ENCODE measurements at regions not wholly inside any gene's neighbourhood (a gene's known extent, or its start where the extent isn't known, plus 50 kb on each side); places are given as distances from the start of the nearest gene placed in this dataset.

DNA sequence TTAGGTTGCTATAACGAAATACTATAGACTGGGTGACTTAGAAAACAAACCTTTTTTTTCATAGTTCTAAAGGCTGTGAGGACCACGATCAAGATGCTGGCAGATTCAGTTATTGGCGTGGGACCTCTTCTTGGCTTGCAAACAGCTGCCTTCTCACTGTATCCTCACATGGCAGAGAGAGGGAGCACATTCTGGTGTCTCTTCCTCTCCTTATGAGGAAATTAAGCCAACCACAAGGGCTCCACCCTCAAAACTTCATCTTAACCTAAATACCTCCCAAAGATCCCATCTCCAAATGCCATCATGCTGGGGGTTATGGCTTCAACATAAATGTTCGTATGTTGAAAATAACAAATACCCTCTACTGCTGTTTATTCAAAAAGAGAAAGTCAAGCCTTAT lies 197.1 kb downstream of the CEMIP2 start:
- Histone ChIP-seq H3K4me1 (ENCODE audit: control insufficient read depth, insufficient read depth, low read length) (no peaks in the 10 kb centered on the region), H3K36me3 (ENCODE audit: control insufficient read depth, insufficient read depth, low read length) (no peaks in the 10 kb centered on the region), H3K27me3 (ENCODE audit: control insufficient read depth, insufficient read depth, low read length) (no peaks in the 10 kb centered on the region), H3K27ac (ENCODE audit: low read length) (no peak overlapping the region), H3K4me3 (ENCODE audit: low read length) (no peak overlapping the region), H3K9me3 (ENCODE audit: control insufficient read depth, insufficient read depth, low read length) (no peaks in the 10 kb centered on the region)
- DNase-seq (no peak), ATAC-seq (no peak)
- Mint-ChIP-seq H3K27ac (no peak overlapping the region), H3K36me3 (no peaks in the 10 kb centered on the region), H3K27me3 (ENCODE audit: low read depth in 2 of 2) (peaks cover 17 to 29% of the 10 kb centered on the region in 2 donors), H3K4me3 (no peak overlapping the region), H3K9me3 (no peaks in the 10 kb centered on the region), H3K4me1 (peaks cover 0 to 4% of the 10 kb centered on the region in 2 donors)
- TF ChIP-seq, protein P1, sequence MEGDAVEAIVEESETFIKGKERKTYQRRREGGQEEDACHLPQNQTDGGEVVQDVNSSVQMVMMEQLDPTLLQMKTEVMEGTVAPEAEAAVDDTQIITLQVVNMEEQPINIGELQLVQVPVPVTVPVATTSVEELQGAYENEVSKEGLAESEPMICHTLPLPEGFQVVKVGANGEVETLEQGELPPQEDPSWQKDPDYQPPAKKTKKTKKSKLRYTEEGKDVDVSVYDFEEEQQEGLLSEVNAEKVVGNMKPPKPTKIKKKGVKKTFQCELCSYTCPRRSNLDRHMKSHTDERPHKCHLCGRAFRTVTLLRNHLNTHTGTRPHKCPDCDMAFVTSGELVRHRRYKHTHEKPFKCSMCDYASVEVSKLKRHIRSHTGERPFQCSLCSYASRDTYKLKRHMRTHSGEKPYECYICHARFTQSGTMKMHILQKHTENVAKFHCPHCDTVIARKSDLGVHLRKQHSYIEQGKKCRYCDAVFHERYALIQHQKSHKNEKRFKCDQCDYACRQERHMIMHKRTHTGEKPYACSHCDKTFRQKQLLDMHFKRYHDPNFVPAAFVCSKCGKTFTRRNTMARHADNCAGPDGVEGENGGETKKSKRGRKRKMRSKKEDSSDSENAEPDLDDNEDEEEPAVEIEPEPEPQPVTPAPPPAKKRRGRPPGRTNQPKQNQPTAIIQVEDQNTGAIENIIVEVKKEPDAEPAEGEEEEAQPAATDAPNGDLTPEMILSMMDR (IDR thresholded peaks at IDR 0.05), result no peak
- intact Hi-C loops (cut with micrococcal nuclease), result no loop called here
- 83% methylated on average over 4 of the region's 4 CpGs for WGBS (ENCODE audit: insufficient coverage)

DNA sequence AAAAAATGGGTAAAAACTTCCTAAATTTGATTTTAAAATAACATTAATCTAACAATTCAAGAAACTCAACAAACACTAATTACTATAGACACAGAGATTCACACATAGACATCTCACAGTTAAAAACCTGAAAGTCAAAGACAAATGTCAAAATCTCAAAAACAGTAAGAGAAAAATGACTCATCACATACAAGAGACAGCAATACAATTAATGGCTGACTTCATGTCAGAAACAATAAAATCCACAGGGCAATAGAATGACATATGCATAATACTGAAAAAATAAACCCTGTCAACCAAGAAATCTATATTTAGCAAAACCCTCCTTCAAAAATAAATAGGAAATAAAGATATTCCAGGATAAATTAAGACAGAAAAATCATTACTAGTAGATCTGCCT lies 200.4 kb downstream of the CEMIP2 start:
- no peaks in the 10 kb centered on the region for H3K4me1 ChIP-seq (ENCODE audit: control insufficient read depth, insufficient read depth, low read length)
- H3K27me3 Mint-ChIP-seq (ENCODE audit: low read depth in 2 of 2), result peaks cover 11 to 35% of the 10 kb centered on the region in 2 donors
- H3K9me3 Mint-ChIP-seq, result no peaks in the 10 kb centered on the region
- DNase-seq (no peak), ATAC-seq (no peak)
- no peaks in the 10 kb centered on the region for H3K36me3 Mint-ChIP-seq
- TF ChIP-seq, protein P1 (IDR thresholded peaks at IDR 0.05), result no peak
- intact Hi-C loops (cut with micrococcal nuclease), result no loop called here
- no peak overlapping the region for H3K27ac ChIP-seq (ENCODE audit: low read length)
- no peaks in the 10 kb centered on the region for H3K27me3 ChIP-seq (ENCODE audit: control insufficient read depth, insufficient read depth, low read length)
- H3K27ac Mint-ChIP-seq, result no peak overlapping the region
- peaks cover 0 to 4% of the 10 kb centered on the region in 2 donors for H3K4me1 Mint-ChIP-seq
- H3K36me3 ChIP-seq (ENCODE audit: control insufficient read depth, insufficient read depth, low read length), result no peaks in the 10 kb centered on the region
- H3K9me3 ChIP-seq (ENCODE audit: control insufficient read depth, insufficient read depth, low read length), result no peaks in the 10 kb centered on the region
- H3K4me3 ChIP-seq (ENCODE audit: low read length), result no peak overlapping the region
- no peak overlapping the region for H3K4me3 Mint-ChIP-seq

DNA sequence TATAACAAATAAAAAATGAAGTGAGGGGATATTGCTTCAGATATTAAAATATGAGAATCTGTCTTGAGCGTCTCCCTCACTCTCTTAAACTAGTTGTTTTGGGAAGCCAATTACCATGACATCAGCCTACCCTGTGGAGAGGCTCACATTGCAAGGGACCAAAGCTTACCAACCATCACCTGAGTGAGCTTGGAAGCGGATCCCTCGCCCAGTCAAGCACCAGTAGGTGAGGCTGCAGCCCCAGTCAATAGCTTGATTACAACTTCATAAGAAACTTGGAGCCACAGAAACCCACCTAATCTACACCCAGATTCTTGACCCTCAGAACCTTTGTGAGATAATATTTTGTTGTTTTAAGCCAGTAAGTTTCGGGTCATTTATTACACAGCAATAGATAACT lies 206.2 kb downstream of the CEMIP2 start:
- Histone ChIP-seq H3K9me3 (ENCODE audit: control insufficient read depth, insufficient read depth, low read length) (no peaks in the 10 kb centered on the region), H3K4me3 (ENCODE audit: low read length) (no peak overlapping the region), H3K4me1 (ENCODE audit: control insufficient read depth, insufficient read depth, low read length) (no peaks in the 10 kb centered on the region), H3K27ac (ENCODE audit: low read length) (no peak overlapping the region), H3K27me3 (ENCODE audit: control insufficient read depth, insufficient read depth, low read length) (no peaks in the 10 kb centered on the region), H3K36me3 (ENCODE audit: control insufficient read depth, insufficient read depth, low read length) (no peaks in the 10 kb centered on the region)
- WGBS (ENCODE audit: insufficient coverage), result 85% methylated on average over 3 of the region's 4 CpGs
- Mint-ChIP-seq H3K4me3 (no peak overlapping the region), H3K4me1 (no peaks in the 10 kb centered on the region), H3K27ac (no peak overlapping the region), H3K27me3 (ENCODE audit: low read depth in 2 of 2) (peaks cover 6 to 60% of the 10 kb centered on the region in 2 donors), H3K9me3 (no peaks in the 10 kb centered on the region), H3K36me3 (no peaks in the 10 kb centered on the region)
- DNase-seq, result no peak
- peak in 1 of 3 donors; percentile 21 for ATAC-seq
- intact Hi-C loops (cut with micrococcal nuclease), result no loop called here
- TF ChIP-seq, protein P1 (IDR thresholded peaks at IDR 0.05), result no peak

DNA sequence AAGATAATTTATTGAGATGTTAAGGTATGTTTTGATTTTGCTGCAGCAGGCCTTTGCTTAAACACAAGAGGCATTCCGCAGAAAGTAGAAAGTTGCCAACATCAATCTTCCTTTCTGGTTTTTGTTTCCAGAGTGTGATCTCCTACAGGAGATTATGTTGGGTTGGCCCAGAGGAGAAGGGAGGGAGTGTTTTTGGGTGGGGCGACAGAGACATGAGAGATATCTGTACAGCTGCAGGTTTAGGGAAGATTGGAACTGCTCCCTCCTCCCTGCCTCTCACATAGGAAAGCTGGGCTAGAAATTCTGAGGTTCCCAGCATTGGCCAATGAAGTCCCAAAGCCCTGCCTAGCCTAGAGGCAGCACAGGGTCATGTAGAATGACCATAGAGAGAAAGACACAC lies 211.0 kb downstream of the CEMIP2 start:
- no peak for DNase-seq
- H3K4me1 Mint-ChIP-seq, result no peaks in the 10 kb centered on the region
- H3K27me3 ChIP-seq (ENCODE audit: control insufficient read depth, insufficient read depth, low read length), result no peaks in the 10 kb centered on the region
- H3K9me3 Mint-ChIP-seq, result no peaks in the 10 kb centered on the region
- 100% methylated on average over 1 of the region's 2 CpGs for WGBS (ENCODE audit: insufficient coverage)
- no peaks in the 10 kb centered on the region for H3K36me3 Mint-ChIP-seq
- peaks cover 14 to 61% of the 10 kb centered on the region in 2 donors for H3K27me3 Mint-ChIP-seq (ENCODE audit: low read depth in 2 of 2)
- TF ChIP-seq, protein P1 (IDR thresholded peaks at IDR 0.05), result no peak
- ATAC-seq, result no peak
- H3K27ac ChIP-seq (ENCODE audit: low read length), result no peak overlapping the region
- intact Hi-C loops (cut with micrococcal nuclease), result no loop called here
- no peaks in the 10 kb centered on the region for H3K4me1 ChIP-seq (ENCODE audit: control insufficient read depth, insufficient read depth, low read length)
- H3K9me3 ChIP-seq (ENCODE audit: control insufficient read depth, insufficient read depth, low read length), result no peaks in the 10 kb centered on the region
- no peak overlapping the region for H3K4me3 ChIP-seq (ENCODE audit: low read length)
- no peak overlapping the region for H3K27ac Mint-ChIP-seq
- H3K4me3 Mint-ChIP-seq, result no peak overlapping the region
- no peaks in the 10 kb centered on the region for H3K36me3 ChIP-seq (ENCODE audit: control insufficient read depth, insufficient read depth, low read length)
